DMS 273 treated with DMSO at 0.1 percent for 48 hours (cell line): ENCODE measurements at regions not wholly inside any gene's neighbourhood (a gene's known extent, or its start where the extent isn't known, plus 50 kb on each side); places are given as distances from the start of the nearest gene placed in this dataset.
"Not testable (repeated sequence)": the region's sequence is repeated elsewhere in the genome, so short reads cannot be mapped to it uniquely, and the experiment has no call there.

Source experiments
- DNase-seq: peaks from one replicate; lab custom pipeline; 2025; lab: John Stamatoyannopoulos, UW

DNA sequence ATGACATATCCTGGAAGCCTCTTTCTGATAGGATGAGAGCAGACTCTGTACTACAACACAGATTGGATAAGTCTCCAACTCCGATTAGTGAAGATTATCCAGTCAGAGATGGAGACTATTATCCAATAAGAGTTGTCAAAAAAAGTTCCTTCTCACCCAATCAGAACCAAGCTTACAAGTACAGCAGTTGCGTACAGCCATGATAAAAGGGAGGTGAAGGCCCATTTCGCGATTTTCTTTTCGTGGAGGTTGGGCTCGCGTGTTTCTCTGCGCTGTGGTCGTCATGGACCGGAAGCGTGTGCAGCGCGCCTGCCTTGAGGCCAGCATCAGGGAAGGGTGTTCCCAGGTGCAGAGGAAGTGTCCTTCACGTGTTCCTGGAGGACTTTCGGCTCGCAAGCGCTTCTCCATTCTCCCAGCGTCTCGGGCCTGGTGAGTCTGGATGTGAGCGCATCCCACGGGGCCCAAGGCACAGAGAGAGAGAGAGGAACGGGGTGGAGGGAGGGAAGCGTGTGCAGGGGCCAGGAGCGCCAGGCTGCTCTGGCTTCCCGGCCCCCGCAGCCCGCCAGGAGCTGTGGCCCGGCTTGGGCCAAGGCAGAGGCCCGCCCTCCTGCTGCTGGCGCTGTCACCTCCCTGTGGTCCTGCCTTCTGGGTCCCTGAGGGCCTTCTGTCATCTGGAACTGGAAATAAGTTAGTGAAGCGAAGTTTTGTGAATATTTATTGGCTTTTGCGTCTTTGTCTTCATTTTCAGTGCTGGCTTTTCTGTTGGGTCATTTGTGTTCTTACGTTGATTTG, 53.9 kb downstream of the CDRT15L2 start:
- not testable (repeated sequence) for DNase-seq

DNA sequence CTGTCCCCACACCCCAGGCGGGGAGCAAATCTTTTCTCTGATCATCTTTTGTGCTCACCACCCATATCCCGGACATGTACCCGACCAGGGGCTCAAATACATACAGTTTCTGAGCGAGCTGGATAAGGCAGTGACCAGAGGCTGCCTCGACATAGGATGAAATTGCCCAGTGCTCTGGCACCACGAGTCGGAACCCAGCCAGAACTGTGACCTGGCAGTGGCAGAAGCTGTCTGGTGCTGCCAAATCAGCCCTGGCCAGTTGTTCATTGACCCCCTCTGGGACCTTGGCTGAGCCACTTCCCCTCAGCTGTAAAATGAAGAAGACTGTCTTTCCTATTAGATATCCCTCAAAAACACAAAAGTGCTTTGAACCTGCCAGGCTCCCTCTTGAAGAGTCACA, 60.6 kb downstream of the CDRT15L2 start:
- not testable (repeated sequence) for DNase-seq

- DNase-seq, result not testable (repeated sequence)
Measured at GRCh38 chr17:20646661-20647272, 67.2 kb downstream of the CDRT15L2 start.

GRCh38 chr17:20649097-20649767, 69.7 kb downstream of the CDRT15L2 start:
- DNase-seq, result not testable (repeated sequence)

- DNase-seq, result not testable (repeated sequence)
Measured at GRCh38 chr17:20651022-20651421, 71.5 kb downstream of the CDRT15L2 start.

- not testable (repeated sequence) for DNase-seq
Measured at GRCh38 chr17:20651736-20652135, 72.2 kb downstream of the CDRT15L2 start.

DNA sequence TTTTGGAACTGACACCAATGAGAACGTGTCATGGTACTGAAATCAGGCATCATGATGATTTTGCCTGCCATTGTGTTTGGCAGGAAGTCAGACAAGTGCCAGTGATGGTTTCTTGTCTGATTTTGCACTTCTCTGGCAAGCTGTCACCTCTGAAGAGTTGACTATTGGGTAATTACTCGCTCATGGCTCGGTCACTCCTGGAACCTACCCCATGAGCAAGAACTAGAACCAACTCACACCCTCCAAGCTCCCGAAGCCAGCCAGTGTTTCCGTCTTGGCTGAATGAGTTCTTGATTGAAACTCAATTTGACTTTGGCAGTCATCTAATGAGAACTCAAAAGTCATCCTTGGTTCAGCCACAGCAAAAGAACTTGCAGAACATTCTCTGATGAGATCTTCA, 73.9 kb downstream of the CDRT15L2 start:
- not testable (repeated sequence) for DNase-seq

GRCh38 chr17:20654114-20654513, 74.6 kb downstream of the CDRT15L2 start:
- DNase-seq, result not testable (repeated sequence)

DNA sequence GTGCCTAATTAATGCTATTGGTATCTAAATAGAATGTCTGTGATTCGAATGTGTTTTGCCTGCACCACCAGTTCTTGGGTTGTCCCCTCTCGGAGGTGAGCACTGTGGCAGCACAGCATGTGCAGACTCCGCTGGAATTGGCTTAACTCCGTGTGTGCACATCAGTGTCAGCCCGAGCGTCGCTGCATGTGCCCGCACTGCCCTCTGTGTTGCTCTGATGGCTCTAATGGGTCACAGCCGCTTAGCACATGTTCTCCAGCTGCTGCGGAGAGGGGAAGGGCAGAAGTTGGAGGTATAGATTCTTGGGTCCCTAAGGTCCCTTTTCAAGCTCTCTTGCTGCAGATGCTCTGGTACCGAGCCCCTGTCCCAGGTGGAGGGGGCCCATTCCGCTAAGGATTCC, 75.1 kb downstream of the CDRT15L2 start:
- DNase-seq, result not testable (repeated sequence)

DNA sequence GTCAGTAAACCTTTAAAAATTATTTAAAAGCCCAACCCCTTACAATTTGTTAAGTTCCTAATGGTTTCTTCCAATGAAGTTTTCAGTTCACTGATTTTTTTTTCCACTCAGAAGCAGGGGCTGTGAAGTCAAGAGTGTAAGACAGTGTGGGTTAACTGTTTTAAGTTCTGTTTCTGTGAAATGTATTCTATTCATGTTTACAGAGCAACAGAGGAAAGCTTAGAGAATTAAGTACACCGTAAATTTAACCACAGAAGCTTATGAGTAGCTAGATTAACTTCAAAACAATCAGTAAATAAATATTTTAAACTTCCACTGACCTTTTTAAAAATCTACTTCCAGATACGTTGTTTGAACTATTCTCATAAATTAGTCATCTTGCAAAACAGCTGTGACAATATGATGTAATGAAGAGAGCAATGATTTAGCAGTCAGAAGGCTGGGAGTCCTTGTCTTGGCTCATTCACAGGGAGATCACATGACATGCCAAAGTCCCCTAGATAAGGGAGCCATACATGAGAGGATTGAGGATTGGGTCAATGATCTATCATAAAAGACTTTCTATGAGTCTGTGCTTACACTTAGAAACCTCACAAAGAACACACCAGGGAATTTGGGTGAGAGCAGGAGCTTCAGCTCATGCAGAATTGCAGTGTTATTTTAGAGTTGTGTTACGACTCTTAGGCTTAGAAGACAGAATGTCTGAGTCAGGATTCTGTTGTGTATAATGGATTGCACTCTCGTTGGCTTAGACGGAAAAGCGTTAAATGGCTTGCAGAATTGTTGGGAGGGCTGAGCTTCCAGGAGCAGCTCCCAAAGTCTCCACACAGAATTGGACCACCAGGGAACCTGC, 85.8 kb downstream of the CDRT15L2 start:
- not testable (repeated sequence) for DNase-seq

- DNase-seq, result not testable (repeated sequence)
Measured at GRCh38 chr17:20666689-20667088, 87.2 kb downstream of the CDRT15L2 start.

DNA sequence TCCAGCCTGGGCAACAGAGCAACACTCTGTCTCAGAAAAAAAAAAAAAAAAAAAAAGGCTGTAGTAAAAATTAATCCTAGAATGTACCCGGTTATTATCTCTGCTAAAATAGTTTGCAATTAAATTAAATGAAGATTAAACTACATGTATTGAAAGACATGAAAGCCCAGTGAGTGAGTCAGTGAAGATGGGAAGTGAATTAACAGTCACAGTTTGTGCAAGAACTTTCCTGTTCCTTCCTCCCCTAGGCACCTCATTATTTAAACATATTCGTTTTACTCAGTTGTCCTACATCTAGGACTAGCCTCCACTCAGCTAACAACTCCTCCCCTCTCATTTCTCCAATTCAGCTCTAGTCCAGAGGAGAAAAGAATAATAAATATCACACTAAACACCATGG, 88.2 kb downstream of the CDRT15L2 start:
- DNase-seq, result not testable (repeated sequence)

- DNase-seq, result not testable (repeated sequence)
Measured at GRCh38 chr17:20668316-20668715, 88.8 kb downstream of the CDRT15L2 start.

- not testable (repeated sequence) for DNase-seq
Measured at GRCh38 chr17:20668868-20669267, 89.3 kb downstream of the CDRT15L2 start.

- DNase-seq, result not testable (repeated sequence)
Measured at GRCh38 chr17:20670506-20670905, 91.0 kb downstream of the CDRT15L2 start.

GRCh38 chr17:20674374-20674773, 94.8 kb downstream of the CDRT15L2 start:
- not testable (repeated sequence) for DNase-seq

DNA sequence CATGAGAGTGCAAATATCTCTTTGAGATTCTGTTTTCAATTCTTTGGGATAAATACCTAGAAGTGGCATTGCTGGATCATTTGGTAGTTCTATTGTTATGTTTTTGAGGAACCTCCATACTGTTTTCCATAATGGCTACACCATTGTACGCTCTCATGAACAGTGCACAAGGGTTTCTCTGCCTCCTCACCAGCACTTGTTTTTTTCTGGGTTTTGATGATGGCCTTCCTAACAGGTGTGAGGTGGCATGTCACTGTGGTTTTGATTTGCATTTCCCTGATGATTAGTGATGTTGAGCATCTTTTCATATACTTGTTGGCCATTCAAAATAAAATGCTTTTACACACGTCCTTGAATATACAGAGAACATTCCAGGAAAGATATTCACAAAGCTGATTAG, 96.2 kb downstream of the CDRT15L2 start:
- DNase-seq, result not testable (repeated sequence)

GRCh38 chr17:20676656-20677055, 97.1 kb downstream of the CDRT15L2 start:
- DNase-seq, result not testable (repeated sequence)

DNA sequence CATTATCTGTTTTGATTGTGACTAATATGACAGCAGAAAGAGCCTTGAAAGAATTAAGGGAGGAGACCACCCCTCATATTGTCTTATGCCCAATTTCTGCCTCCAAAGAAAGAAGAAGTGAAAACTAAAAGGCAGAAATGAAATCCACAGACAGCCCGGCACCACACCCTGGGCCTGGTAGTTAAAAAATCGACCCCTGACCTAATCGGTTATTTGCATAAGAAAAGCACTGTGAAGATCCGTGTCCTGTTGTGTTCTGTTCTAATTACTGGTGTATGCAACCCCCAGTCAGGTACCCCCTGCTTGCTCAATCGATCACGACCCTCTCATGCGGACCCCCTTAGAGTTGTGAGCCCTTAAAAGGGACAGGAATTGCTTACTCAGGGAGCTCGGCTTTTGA, 97.9 kb downstream of the CDRT15L2 start:
- DNase-seq, result not testable (repeated sequence)

GRCh38 chr17:20678424-20678823, 98.9 kb downstream of the CDRT15L2 start:
- not testable (repeated sequence) for DNase-seq
